Skeletal muscle tissue (tissue), 3 donors: ENCODE measurements at regions not wholly inside any gene's neighbourhood (a gene's known extent, or its start where the extent isn't known, plus 50 kb on each side); places are given as distances from the start of the nearest gene placed in this dataset.

ENCODE experiments used
- H3K27ac ChIP-seq: one replicate; pipeline ENCODE4 v1.7.0; 2013; ENCODE audit warnings: mild to moderate bottlenecking, low read depth, low read length, inconsistent platforms
- H3K27me3 ChIP-seq, 3 donors: one replicate each; pipeline ENCODE4 v1.7.0; 2013; ENCODE audit warnings: low read length in 3 of 3; ENCODE audit not compliant: control insufficient read depth in 3 of 3, insufficient read depth in 3 of 3
- H3K36me3 ChIP-seq, 3 donors: one replicate each; pipeline ENCODE4 v1.7.0; 2013; ENCODE audit warnings: low read length in 3 of 3; ENCODE audit not compliant: control insufficient read depth in 3 of 3, insufficient read depth in 3 of 3
- H3K4me1 ChIP-seq, 3 donors: one replicate each; pipeline ENCODE4 v1.7.0; 2013; ENCODE audit warnings: low read length in 3 of 3, mild to moderate bottlenecking in 3 of 3; ENCODE audit not compliant: control insufficient read depth in 3 of 3, insufficient read depth in 3 of 3
- H3K4me3 ChIP-seq, 3 donors: one replicate each; pipeline ENCODE4 v1.7.0; 2013; ENCODE audit warnings: low read length in 3 of 3
- H3K9ac ChIP-seq, 3 donors: one replicate each; pipeline ENCODE4 v1.7.0; 2013; ENCODE audit warnings: low read length in 3 of 3, mild to moderate bottlenecking in 3 of 3, moderate library complexity in 2 of 3, low read depth in 1 of 3
- H3K9me3 ChIP-seq, 3 donors: one replicate each; pipeline ENCODE4 v1.7.0; 2013; ENCODE audit warnings: low read length in 3 of 3; ENCODE audit not compliant: control insufficient read depth in 3 of 3
- donor health status: Osteomylitis.

- no peak overlapping the region for H3K27ac ChIP-seq
- H3K27me3 ChIP-seq: peaks cover 0 to 2% (median 0%) of the 10 kb centered on the region in 3 donors
- H3K36me3 ChIP-seq: no peaks in the 10 kb centered on the region
- H3K4me3 ChIP-seq: no peak overlapping the region
- H3K4me1 ChIP-seq: no peaks in the 10 kb centered on the region
- no peak overlapping the region for H3K9ac ChIP-seq
- peaks cover 0 to 2% (median 2%) of the 10 kb centered on the region in 3 donors for H3K9me3 ChIP-seq
Measured at GRCh38 chr13:100825557-100825956, 151.0 kb upstream of the TMTC4 start.

- no peaks in the 10 kb centered on the region for H3K9me3 ChIP-seq
- no peak overlapping the region for H3K9ac ChIP-seq
- no peaks in the 10 kb centered on the region for H3K36me3 ChIP-seq
- no peak overlapping the region for H3K27ac ChIP-seq
- no peaks in the 10 kb centered on the region for H3K4me1 ChIP-seq
- peaks cover 0 to 2% (median 0%) of the 10 kb centered on the region in 3 donors for H3K27me3 ChIP-seq
- no peak overlapping the region for H3K4me3 ChIP-seq
Measured at GRCh38 chr13:100824366-100824765, 149.8 kb upstream of the TMTC4 start.

GRCh38 chr13:100823448-100823847, 148.9 kb upstream of the TMTC4 start:
- Histone ChIP-seq H3K36me3 (no peaks in the 10 kb centered on the region), H3K9me3 (peaks cover 0 to 1% (median 0%) of the 10 kb centered on the region in 3 donors), H3K27ac (no peak overlapping the region), H3K27me3 (peaks cover 0 to 2% (median 0%) of the 10 kb centered on the region in 3 donors), H3K9ac (no peak overlapping the region), H3K4me3 (no peak overlapping the region), H3K4me1 (no peaks in the 10 kb centered on the region)

- Histone ChIP-seq H3K9ac (no peak overlapping the region), H3K4me1 (no peaks in the 10 kb centered on the region), H3K27me3 (peaks cover 0 to 2% (median 0%) of the 10 kb centered on the region in 3 donors), H3K4me3 (no peak overlapping the region), H3K9me3 (peaks cover 0 to 3% (median 0%) of the 10 kb centered on the region in 3 donors), H3K27ac (no peak overlapping the region), H3K36me3 (no peaks in the 10 kb centered on the region)
Measured at GRCh38 chr13:100822871-100823443, 148.4 kb upstream of the TMTC4 start.

DNA sequence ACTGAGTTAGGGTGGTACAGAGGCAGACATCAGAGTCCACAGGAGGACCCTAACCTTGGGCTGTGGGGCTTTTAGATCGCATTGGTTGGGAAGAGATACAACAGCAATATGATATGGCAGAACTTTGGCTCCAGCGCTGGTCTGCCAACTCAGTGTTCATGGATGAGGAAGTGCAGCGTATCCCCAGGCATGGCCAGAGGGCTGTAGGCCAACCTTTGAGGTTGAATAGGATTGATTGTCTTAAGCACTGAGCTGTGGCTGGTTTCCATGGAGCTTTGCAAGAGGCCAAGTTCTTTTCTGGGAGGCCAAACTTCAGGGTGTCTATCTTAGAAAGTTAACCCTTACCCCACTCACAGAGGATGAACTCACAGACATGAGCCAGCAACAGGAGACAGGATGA, 144.1 kb upstream of the TMTC4 start:
- Histone ChIP-seq H3K27ac (no peak overlapping the region), H3K4me3 (no peak overlapping the region), H3K36me3 (no peaks in the 10 kb centered on the region), H3K4me1 (no peaks in the 10 kb centered on the region), H3K9me3 (peaks cover 0 to 3% (median 0%) of the 10 kb centered on the region in 3 donors), H3K27me3 (no peaks in the 10 kb centered on the region), H3K9ac (no peak overlapping the region)

DNA sequence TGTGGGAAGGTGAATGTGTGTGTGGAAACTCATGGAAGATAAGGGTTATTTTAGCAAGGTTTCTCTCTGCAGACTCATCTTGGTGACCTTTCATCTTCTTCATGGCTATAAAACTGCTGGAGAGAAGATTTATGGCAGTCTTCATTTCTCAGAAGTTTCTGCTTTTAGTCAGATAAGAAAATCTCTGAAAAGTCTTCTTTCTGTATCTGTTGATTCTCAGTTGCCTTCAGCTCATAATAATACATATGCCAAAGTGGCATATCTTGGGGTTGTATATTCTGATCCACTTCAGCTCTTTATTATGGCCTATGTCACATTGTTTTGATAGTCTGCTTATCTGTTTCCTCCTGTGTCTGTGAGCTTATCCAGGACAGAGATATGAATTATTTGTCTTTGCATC, 143.3 kb upstream of the TMTC4 start:
- H3K4me1 ChIP-seq: no peaks in the 10 kb centered on the region
- H3K27ac ChIP-seq: no peak overlapping the region
- H3K9me3 ChIP-seq: peaks cover 0 to 3% (median 0%) of the 10 kb centered on the region in 3 donors
- H3K27me3 ChIP-seq: no peaks in the 10 kb centered on the region
- no peak overlapping the region for H3K9ac ChIP-seq
- no peak overlapping the region for H3K4me3 ChIP-seq
- no peaks in the 10 kb centered on the region for H3K36me3 ChIP-seq

DNA sequence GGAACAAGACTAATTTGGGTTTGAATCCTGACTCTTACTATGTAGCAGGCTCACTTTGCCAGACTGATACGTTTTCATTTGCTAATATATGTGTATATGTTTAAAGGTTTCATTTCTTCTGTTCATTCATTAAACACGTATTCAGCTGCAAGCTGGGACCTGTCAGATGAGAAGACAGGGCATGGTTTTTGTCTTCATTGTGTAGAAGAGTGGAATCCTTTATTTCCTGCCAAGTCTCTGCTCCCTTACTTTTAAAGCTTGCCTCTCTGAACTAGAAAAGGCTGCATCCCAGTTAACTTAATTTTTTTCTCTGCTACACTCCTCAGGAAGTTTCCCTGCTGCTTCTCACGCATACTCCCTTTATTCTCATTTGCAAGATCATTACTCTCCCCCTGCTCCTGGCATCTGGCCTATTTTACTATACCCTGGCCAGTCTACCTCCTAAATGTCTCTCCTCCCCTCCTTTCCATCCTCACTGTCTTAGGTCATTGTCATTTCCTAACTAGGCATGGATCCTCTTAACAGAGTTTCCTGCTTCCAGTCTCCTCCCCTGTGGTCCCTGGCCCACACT, 141.0 kb upstream of the TMTC4 start:
- H3K36me3 ChIP-seq: no peaks in the 10 kb centered on the region
- no peak overlapping the region for H3K9ac ChIP-seq
- H3K9me3 ChIP-seq: peaks cover 0 to 3% (median 0%) of the 10 kb centered on the region in 3 donors
- no peaks in the 10 kb centered on the region for H3K4me1 ChIP-seq
- no peaks in the 10 kb centered on the region for H3K27me3 ChIP-seq
- no peak overlapping the region for H3K27ac ChIP-seq
- H3K4me3 ChIP-seq: no peak overlapping the region

DNA sequence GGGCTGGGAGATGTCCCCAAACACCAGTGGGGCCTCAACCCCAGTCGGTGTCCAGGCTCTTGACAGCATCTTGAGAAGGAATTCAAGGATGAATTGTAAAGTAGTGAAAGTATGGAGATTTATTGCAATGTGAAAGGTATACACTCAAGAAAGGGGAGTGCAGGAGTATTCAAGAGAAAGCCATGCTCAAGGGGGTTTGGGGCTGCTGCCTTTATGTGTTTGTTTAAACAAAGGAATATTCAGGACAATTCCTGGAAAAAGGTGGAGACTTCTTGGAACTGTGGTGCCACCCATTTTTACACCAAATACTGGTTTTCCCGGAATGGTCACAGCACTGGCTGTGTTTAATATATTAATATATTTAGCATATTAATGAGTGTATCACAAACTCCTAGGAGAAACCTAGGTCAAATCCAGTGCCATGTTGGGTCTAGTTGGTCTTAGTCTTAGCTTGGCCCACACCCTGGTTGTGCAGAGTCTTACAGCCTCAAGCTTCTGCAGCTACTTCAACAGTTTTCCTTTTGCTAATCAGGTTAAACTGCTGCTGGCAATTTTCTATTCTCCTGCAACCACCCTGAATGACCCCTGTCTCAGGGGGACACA, 138.5 kb upstream of the TMTC4 start:
- H3K27ac ChIP-seq: no peak overlapping the region
- no peaks in the 10 kb centered on the region for H3K36me3 ChIP-seq
- no peaks in the 10 kb centered on the region for H3K9me3 ChIP-seq
- H3K4me3 ChIP-seq: no peak overlapping the region
- H3K4me1 ChIP-seq: no peaks in the 10 kb centered on the region
- no peaks in the 10 kb centered on the region for H3K27me3 ChIP-seq
- H3K9ac ChIP-seq: no peak overlapping the region

DNA sequence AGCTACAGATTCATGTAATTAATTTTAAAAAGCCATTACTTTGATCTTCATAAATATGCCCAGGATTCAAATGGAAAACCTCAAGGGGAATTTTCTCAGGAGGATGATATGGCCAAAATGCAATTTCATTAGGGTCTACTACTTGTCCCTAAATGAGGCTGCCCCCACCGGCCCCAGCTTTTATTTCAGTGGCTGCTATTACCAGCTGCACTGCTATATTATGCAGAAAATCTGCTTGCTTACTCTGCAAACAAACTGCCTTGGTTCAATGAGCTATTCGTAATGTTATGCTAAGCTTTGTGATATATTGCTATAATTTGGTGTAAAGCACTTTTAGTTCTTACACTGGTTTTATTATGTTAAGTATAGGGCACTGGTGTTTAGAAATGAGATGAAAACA, 137.3 kb upstream of the TMTC4 start:
- H3K9me3 ChIP-seq: no peaks in the 10 kb centered on the region
- H3K4me1 ChIP-seq: no peaks in the 10 kb centered on the region
- no peaks in the 10 kb centered on the region for H3K36me3 ChIP-seq
- no peaks in the 10 kb centered on the region for H3K27me3 ChIP-seq
- no peak overlapping the region for H3K9ac ChIP-seq
- H3K27ac ChIP-seq: no peak overlapping the region
- H3K4me3 ChIP-seq: no peak overlapping the region

GRCh38 chr13:100811024-100811865, 136.7 kb upstream of the TMTC4 start:
- H3K27me3 ChIP-seq: peaks cover 0 to 3% (median 0%) of the 10 kb centered on the region in 3 donors
- no peaks in the 10 kb centered on the region for H3K9me3 ChIP-seq
- H3K9ac ChIP-seq: no peak overlapping the region
- H3K4me3 ChIP-seq: no peak overlapping the region
- no peaks in the 10 kb centered on the region for H3K4me1 ChIP-seq
- H3K36me3 ChIP-seq: no peaks in the 10 kb centered on the region
- H3K27ac ChIP-seq: no peak overlapping the region
